ENCODE measurements at regions not wholly inside any gene's neighbourhood (a gene's known extent, or its start where the extent isn't known, plus 50 kb on each side); places are given as distances from the start of the nearest gene placed in this dataset.

GRCh38 chr7:25930492-25931048 lies 221.4 kb upstream of the NFE2L3 start:
- TF ChIP-seq CTCF (IDR thresholded peaks at IDR 0.05; ENCODE audit: low read depth, low read length, missing control alignments) = no peak
- DNase-seq (ENCODE audit: extremely low read depth, low read depth) = no peak
- no peak overlapping the region for H3K4me3 ChIP-seq (replicated peaks; ENCODE audit: low read depth, low read length)

- no peak for DNase-seq (ENCODE audit: extremely low read depth, low read depth)
- TF ChIP-seq CTCF (IDR thresholded peaks at IDR 0.05; ENCODE audit: low read depth, low read length, missing control alignments) = no peak
- no peak overlapping the region for H3K4me3 ChIP-seq (replicated peaks; ENCODE audit: low read depth, low read length)
These were observed 220.8 kb upstream of the NFE2L3 start for GRCh38 chr7:25931156-25931555.

- no peak for DNase-seq (ENCODE audit: extremely low read depth, low read depth)
- no peak overlapping the region for H3K4me3 ChIP-seq (replicated peaks; ENCODE audit: low read depth, low read length)
- TF ChIP-seq CTCF (IDR thresholded peaks at IDR 0.05; ENCODE audit: low read depth, low read length, missing control alignments) = no peak
These were observed 218.1 kb upstream of the NFE2L3 start for GRCh38 chr7:25933921-25934320.

- no peak for TF ChIP-seq CTCF (IDR thresholded peaks at IDR 0.05; ENCODE audit: low read depth, low read length, missing control alignments)
- no peak overlapping the region for H3K4me3 ChIP-seq (replicated peaks; ENCODE audit: low read depth, low read length)
- no peak for DNase-seq (ENCODE audit: extremely low read depth, low read depth)
These were observed 211.7 kb upstream of the NFE2L3 start for GRCh38 chr7:25940086-25940906.

GRCh38 chr7:25944777-25945515 lies 207.1 kb upstream of the NFE2L3 start:
- H3K4me3 ChIP-seq (replicated peaks; ENCODE audit: low read depth, low read length) = no peak overlapping the region
- TF ChIP-seq CTCF (IDR thresholded peaks at IDR 0.05; ENCODE audit: low read depth, low read length, missing control alignments) = no peak
- DNase-seq (ENCODE audit: extremely low read depth, low read depth) = no peak

- TF ChIP-seq CTCF (IDR thresholded peaks at IDR 0.05; ENCODE audit: low read depth, low read length, missing control alignments) = no peak
- no peak overlapping the region for H3K4me3 ChIP-seq (replicated peaks; ENCODE audit: low read depth, low read length)
- DNase-seq (ENCODE audit: extremely low read depth, low read depth) = no peak
These were observed 206.4 kb upstream of the NFE2L3 start for GRCh38 chr7:25945608-25946007.
